Fibroblast of mammary gland (primary cell): ENCODE measurements at regions not wholly inside any gene's neighbourhood (a gene's known extent, or its start where the extent isn't known, plus 50 kb on each side); places are given as distances from the start of the nearest gene placed in this dataset.

ENCODE experiments used
- DNase-seq: peaks from one replicate; pipeline ENCODE4 v3.0.0-alpha.2; 2010; ENCODE audit warnings: low read depth
- H3K4me3 ChIP-seq: 2 replicates; pipeline ENCODE4 v1.5.1; 2011; ENCODE audit warnings: low read depth, mild to moderate bottlenecking, low read length, moderate library complexity; ENCODE audit not compliant: control insufficient read depth
- TF ChIP-seq, protein P1 (sequence below): conservative IDR thresholded peaks from 2 replicates; pipeline ENCODE4 v1.5.1; 2011; ENCODE audit warnings: low read depth, low read length, inconsistent platforms; ENCODE audit not compliant: control insufficient read depth, insufficient read depth

DNA sequence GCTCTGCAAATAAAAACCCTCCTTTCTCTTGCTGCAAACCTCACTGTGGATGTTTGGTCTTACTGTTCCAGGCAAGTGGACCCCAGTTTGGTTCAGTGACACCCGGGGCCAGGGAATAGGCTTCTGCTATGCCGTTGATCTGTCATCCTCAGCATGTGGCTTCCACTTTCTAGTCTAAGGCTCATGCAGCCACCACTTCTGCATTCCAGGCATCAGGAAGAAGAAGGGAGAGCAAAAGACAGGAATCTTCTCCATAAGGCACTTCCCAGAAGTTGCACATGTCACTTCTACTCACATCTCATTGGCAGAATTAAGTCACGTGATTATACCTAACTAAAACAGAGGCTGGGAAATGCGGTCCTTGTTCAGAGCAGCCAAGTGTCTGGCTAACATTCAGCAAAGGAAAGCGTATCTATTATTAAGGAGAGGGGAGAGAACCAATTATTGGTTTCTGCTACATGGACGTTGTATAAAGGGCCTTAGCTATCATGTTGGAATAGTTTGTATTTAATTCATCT, 173.6 kb upstream of the PFN2 start:
- TF ChIP-seq, protein P1, sequence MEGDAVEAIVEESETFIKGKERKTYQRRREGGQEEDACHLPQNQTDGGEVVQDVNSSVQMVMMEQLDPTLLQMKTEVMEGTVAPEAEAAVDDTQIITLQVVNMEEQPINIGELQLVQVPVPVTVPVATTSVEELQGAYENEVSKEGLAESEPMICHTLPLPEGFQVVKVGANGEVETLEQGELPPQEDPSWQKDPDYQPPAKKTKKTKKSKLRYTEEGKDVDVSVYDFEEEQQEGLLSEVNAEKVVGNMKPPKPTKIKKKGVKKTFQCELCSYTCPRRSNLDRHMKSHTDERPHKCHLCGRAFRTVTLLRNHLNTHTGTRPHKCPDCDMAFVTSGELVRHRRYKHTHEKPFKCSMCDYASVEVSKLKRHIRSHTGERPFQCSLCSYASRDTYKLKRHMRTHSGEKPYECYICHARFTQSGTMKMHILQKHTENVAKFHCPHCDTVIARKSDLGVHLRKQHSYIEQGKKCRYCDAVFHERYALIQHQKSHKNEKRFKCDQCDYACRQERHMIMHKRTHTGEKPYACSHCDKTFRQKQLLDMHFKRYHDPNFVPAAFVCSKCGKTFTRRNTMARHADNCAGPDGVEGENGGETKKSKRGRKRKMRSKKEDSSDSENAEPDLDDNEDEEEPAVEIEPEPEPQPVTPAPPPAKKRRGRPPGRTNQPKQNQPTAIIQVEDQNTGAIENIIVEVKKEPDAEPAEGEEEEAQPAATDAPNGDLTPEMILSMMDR: no peak
- no peak for DNase-seq

DNA sequence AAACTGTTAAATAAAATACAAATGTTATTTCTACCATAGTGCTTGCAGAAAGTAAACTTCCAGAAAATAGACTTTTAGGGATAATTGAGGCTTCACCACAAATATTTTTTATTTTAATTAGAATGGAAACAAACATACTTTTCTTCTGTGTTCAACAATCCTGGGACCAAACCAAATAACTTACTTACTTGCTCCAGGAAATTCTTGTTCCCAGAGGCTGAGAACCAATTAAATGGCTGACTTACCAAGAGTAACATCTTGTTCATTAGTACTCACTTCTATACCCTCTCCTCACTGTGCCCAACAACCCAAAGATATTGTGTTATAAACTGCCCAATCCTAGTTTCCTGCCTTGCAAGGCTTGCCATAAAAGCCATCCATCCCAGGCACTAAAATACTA, 172.2 kb upstream of the PFN2 start:
- no peak overlapping the region for H3K4me3 ChIP-seq
- no peak for DNase-seq
- TF ChIP-seq, protein P1: no peak

More for the DNA sequence above, 173.6 kb upstream of the PFN2 start:
- H3K4me3 ChIP-seq: no peak overlapping the region

DNA sequence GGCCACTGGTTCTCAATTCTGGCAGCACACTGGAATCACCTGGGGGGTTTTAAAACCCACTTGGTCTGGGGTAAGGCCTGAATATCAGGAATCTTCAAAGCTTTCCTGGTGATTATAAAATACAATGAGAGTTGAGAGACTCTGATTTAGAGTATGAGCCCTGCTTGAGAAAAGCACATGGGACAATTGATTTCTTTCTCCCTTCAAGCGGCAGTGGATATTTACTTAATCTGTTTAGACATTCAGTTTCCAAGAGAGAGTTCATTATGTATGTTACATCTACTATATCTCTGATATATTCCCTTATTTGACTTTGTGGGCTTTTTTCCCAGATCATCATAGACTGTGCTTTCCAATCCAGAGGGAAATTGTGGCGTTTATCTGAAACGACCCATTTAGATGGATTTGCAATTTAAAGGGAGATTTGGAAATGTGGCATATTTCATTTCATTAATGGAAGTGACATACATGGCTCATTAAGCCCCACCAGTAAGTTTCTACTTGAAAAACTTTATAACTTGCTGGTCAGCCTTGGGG, 171.2 kb upstream of the PFN2 start:
- H3K4me3 ChIP-seq: no peak overlapping the region
- DNase-seq: no peak
- TF ChIP-seq, protein P1: no peak

DNA sequence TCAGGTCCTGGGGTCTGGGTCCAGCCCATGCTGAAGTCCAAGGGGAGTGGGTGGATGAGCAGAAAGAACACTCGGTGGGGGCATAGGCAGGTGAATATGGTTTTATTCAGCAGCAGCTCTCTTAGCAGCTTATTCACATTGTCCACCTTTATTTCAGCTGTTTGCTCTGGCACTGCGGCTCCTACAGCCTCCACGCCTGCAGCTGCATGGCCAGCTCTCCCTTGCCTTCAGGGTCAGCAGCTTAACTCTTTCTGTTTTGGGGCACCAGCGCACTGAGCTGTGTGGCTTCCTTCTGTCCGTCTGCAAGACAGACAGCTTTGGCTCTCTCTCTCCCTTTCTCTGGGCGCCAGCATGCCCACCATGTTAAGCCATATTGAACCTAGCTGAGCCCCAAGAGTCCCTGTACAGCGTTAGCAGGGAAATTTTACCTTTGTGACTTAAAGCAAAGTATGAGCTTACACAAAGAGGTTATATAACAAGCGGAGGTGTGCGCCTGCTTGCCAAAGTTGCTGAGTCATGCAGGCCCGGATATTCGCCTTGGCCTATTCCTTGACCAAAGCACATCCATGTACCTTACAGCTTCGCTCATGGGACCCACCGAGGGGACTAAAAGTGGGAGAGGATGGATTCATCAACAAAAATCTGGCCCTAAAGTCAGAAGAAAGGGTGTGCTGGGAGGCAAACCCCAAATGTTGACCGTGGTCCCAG, 170.1 kb upstream of the PFN2 start:
- DNase-seq: no peak
- TF ChIP-seq, protein P1: no peak
- H3K4me3 ChIP-seq: no peak overlapping the region

DNA sequence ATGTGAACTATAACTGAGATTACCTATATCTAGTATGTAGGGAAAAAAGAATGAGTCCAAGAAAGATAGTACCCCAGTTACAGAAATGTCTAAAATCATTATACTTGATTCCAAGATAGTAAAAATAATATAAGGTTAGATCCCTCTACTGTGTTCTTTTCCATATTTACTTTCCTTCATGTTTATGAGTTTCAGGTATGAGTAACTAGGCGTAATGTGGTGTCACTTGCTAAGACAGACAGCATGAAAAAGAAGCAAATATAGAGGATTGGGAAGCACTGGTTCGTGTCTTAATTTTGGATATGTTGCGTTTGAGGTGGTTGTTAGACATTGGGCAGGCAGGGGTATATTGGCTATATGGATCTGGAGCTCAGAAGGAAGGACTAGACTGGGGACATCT, 168.1 kb upstream of the PFN2 start:
- no peak overlapping the region for H3K4me3 ChIP-seq
- no peak for DNase-seq
- TF ChIP-seq, protein P1: no peak

DNA sequence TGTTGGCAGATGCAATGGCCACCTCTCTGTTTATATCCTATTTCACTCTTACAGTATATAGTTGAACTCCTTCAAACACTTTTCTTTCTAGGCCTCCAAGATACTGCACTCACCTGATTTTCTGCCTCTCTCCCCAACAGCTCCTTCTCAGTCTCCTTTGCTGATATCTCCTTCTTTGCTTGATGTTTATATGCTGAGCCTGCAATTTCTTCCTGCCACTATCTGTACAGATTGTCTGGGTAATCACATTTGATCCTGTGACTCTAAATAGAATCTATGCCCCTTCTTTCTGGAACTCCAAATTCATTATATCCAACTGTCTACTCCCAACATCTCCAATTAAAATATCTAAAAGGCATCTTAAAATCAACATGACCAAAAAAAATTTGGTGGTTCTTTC, 165.5 kb upstream of the PFN2 start:
- no peak for DNase-seq
- H3K4me3 ChIP-seq: no peak overlapping the region
- TF ChIP-seq, protein P1: no peak
